ENCODE measurements at regions not wholly inside any gene's neighbourhood (a gene's known extent, or its start where the extent isn't known, plus 50 kb on each side); places are given as distances from the start of the nearest gene placed in this dataset.

DNA sequence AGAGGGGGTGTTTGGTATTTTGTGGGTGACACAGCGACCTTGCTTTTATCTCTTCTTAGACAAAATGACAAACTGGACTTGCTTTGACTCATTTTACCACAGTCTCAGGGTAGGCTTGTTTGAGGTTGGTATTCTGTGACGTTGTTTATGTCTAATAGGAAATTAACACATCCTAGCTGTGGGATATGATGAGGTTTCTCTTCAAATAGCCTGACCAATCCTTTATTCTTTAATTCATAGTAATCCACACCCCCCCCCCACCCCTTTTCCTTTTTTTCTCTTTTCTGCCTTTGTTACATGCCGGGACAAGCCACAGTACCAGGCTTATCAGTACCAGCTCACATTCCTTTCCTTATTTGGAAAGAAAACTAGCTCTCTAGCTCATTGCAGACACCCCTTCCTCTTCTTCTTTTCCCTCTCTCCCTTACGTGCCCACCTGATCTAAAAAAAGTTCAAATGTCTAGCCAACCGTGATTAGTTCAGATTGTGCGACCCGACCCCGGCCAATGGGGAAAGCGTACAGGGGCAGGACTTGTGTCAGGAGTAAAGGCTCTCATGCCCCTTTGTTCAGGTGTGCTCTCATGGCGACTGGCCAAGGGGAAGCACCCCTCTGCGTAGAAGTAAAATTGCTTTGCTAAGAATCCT, 52.2 kb upstream of the PTPRM start:
- H3K27ac ChIP-seq, result no peak overlapping the region
- no peaks in the 10 kb centered on the region for H3K27me3 ChIP-seq (ENCODE audit: insufficient read depth, low read depth)
- no peak overlapping the region for H2AFZ ChIP-seq (ENCODE audit: low read depth)
- H3K4me1 ChIP-seq (ENCODE audit: low read depth, poor library complexity, severe bottlenecking), result no peaks in the 10 kb centered on the region
- H3K4me3 ChIP-seq (IDR thresholded peaks at IDR 0.05; ENCODE audit: insufficient read depth, low read depth, low read length), result no peak overlapping the region
- H3K79me2 ChIP-seq (ENCODE audit: insufficient read depth, low read depth), result no peaks in the 10 kb centered on the region
- TF ChIP-seq, protein P1, sequence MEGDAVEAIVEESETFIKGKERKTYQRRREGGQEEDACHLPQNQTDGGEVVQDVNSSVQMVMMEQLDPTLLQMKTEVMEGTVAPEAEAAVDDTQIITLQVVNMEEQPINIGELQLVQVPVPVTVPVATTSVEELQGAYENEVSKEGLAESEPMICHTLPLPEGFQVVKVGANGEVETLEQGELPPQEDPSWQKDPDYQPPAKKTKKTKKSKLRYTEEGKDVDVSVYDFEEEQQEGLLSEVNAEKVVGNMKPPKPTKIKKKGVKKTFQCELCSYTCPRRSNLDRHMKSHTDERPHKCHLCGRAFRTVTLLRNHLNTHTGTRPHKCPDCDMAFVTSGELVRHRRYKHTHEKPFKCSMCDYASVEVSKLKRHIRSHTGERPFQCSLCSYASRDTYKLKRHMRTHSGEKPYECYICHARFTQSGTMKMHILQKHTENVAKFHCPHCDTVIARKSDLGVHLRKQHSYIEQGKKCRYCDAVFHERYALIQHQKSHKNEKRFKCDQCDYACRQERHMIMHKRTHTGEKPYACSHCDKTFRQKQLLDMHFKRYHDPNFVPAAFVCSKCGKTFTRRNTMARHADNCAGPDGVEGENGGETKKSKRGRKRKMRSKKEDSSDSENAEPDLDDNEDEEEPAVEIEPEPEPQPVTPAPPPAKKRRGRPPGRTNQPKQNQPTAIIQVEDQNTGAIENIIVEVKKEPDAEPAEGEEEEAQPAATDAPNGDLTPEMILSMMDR (conservative IDR thresholded peaks at IDR 0.05; ENCODE audit: low read depth, low read length), result no peak
- no peaks in the 10 kb centered on the region for H4K20me1 ChIP-seq (ENCODE audit: insufficient read depth)
- H3K4me2 ChIP-seq, result no peak overlapping the region
- H3K9ac ChIP-seq, result no peak overlapping the region
- H3K36me3 ChIP-seq (ENCODE audit: insufficient read depth), result no peaks in the 10 kb centered on the region

DNA sequence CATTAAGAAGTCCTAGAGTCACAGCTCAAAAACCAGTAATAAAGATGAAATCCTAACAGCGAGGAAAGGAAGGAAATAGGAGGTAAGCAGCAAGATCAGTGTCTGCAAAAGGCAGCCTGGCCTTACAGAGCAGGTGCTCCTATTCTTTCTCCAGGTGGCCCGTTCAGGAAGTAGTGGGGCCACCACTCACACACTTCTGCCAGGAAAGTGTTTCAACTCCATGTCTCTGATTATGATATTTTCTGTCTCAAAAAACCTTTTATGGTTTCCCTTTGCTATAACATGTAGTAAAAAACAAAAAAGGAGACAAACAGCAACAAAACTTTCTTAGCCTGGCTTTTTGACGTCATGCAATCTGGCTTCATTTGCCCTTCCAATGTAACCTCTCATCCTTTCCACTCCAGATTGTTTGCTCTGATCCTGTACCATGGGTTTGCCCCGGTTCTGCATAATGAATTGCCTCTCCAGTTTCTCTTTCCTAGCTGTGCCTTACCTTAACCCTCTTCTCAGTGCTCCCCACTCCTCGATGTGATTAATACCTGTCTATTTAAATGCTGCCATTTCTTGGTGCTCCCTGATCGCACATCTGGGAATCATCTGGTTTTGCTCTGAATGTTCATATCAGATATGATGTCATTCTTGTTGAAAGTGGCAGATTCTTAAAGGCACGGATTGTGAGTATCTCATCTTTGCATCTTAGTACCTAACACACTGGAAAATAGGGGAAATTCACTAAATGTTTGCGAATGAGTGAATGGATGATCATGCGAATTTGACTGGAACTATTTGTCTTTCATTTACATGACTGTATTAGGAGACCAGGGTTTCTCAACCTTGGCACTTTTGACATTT, 50.6 kb upstream of the PTPRM start:
- Histone ChIP-seq H3K9ac (no peak overlapping the region), H2AFZ (ENCODE audit: low read depth) (no peak overlapping the region), H3K36me3 (ENCODE audit: insufficient read depth) (no peaks in the 10 kb centered on the region), H3K4me1 (ENCODE audit: low read depth, poor library complexity, severe bottlenecking) (no peaks in the 10 kb centered on the region), H3K4me3 (IDR thresholded peaks at IDR 0.05; ENCODE audit: insufficient read depth, low read depth, low read length) (no peak overlapping the region), H4K20me1 (ENCODE audit: insufficient read depth) (no peaks in the 10 kb centered on the region), H3K27ac (no peak overlapping the region), H3K4me2 (no peak overlapping the region), H3K79me2 (ENCODE audit: insufficient read depth, low read depth) (no peaks in the 10 kb centered on the region), H3K27me3 (ENCODE audit: insufficient read depth, low read depth) (no peaks in the 10 kb centered on the region)
- TF ChIP-seq, protein P1 (conservative IDR thresholded peaks at IDR 0.05; ENCODE audit: low read depth, low read length), result no peak

All from KMS-11 (cell line).